PC-9 (cell line): ENCODE measurements at regions not wholly inside any gene's neighbourhood (a gene's known extent, or its start where the extent isn't known, plus 50 kb on each side); places are given as distances from the start of the nearest gene placed in this dataset.

ENCODE experiments used
- CTCF ChIP-seq: fragments of 200-600 bp; sonication (generic); conservative IDR thresholded peaks from 2 replicates; pipeline ENCODE4 v1.6.1; 2017; ENCODE audit warnings: mixed run types, antibody characterized with exemption, mild to moderate bottlenecking, moderate library complexity
- EZH2 ChIP-seq: fragments of 200-600 bp; sonication (generic); IDR thresholded peaks from 2 replicates; pipeline ENCODE4 v1.8.0; 2017; ENCODE audit warnings: antibody characterized with exemption, low read depth

GRCh38 chr16:17666293-17666692, 195.5 kb upstream of the XYLT1 start:
- TF ChIP-seq EZH2 (no peak), CTCF (no peak)
